ENCODE measurements at regions not wholly inside any gene's neighbourhood (a gene's known extent, or its start where the extent isn't known, plus 50 kb on each side); places are given as distances from the start of the nearest gene placed in this dataset.

DNA sequence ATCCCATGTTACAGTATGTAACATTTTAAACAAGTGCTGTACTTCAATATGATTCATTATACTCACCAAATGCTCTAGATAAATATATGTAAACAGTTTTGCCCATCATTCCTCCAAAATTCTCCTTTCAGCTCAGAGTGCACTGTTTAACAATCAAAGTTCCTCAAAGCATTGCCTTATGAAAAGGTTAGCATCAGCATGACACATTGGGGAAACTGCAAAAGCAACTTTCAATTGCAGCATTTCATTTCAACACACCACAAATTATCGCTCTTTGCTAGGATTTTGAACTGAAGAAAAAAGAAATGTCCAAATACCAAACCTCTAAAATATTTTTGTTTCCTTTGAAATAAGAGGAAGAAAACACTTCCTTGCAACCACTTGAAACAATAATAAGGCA lies 413.2 kb downstream of the FLRT2 start:
- Mint-ChIP-seq H3K27me3 (ENCODE audit: low read depth, poor library complexity) (no peaks in the 10 kb centered on the region), H3K27ac (no peak overlapping the region), H3K4me3 (no peak overlapping the region), H3K4me1 (no peaks in the 10 kb centered on the region), H3K9me3 (peaks cover 10% of the 10 kb centered on the region), H3K36me3 (ENCODE audit: low read depth) (peaks cover under 1% of the 10 kb centered on the region)
- TF ChIP-seq, protein P1, sequence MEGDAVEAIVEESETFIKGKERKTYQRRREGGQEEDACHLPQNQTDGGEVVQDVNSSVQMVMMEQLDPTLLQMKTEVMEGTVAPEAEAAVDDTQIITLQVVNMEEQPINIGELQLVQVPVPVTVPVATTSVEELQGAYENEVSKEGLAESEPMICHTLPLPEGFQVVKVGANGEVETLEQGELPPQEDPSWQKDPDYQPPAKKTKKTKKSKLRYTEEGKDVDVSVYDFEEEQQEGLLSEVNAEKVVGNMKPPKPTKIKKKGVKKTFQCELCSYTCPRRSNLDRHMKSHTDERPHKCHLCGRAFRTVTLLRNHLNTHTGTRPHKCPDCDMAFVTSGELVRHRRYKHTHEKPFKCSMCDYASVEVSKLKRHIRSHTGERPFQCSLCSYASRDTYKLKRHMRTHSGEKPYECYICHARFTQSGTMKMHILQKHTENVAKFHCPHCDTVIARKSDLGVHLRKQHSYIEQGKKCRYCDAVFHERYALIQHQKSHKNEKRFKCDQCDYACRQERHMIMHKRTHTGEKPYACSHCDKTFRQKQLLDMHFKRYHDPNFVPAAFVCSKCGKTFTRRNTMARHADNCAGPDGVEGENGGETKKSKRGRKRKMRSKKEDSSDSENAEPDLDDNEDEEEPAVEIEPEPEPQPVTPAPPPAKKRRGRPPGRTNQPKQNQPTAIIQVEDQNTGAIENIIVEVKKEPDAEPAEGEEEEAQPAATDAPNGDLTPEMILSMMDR (IDR thresholded peaks at IDR 0.05) = no peak
- no peak for DNase-seq

DNA sequence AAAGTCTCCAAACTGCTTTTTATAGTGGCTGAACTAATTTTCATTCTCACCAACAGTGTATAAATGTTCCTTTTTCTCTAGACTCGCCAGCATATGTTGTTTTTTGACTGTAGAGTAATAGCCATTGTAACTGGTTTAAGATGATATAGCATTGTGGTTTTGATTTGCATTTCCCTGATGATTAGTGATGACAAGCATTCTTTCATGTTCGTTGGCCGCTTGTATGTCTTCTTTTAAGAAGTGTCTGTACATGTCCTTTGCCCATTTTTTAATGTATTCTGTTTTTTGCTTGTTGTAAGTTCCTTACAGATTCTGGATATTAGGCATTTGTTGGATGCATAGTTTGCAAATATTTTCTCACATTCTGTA lies 404.9 kb downstream of the FLRT2 start:
- no peaks in the 10 kb centered on the region for H3K27me3 Mint-ChIP-seq (ENCODE audit: low read depth, poor library complexity)
- H3K4me1 Mint-ChIP-seq = no peaks in the 10 kb centered on the region
- H3K9me3 Mint-ChIP-seq = peaks cover 17% of the 10 kb centered on the region
- H3K4me3 Mint-ChIP-seq = no peak overlapping the region
- no peak for DNase-seq
- peaks cover 7% of the 10 kb centered on the region for H3K36me3 Mint-ChIP-seq (ENCODE audit: low read depth)
- H3K27ac Mint-ChIP-seq = no peak overlapping the region
- TF ChIP-seq, protein P1 (IDR thresholded peaks at IDR 0.05) = no peak

DNA sequence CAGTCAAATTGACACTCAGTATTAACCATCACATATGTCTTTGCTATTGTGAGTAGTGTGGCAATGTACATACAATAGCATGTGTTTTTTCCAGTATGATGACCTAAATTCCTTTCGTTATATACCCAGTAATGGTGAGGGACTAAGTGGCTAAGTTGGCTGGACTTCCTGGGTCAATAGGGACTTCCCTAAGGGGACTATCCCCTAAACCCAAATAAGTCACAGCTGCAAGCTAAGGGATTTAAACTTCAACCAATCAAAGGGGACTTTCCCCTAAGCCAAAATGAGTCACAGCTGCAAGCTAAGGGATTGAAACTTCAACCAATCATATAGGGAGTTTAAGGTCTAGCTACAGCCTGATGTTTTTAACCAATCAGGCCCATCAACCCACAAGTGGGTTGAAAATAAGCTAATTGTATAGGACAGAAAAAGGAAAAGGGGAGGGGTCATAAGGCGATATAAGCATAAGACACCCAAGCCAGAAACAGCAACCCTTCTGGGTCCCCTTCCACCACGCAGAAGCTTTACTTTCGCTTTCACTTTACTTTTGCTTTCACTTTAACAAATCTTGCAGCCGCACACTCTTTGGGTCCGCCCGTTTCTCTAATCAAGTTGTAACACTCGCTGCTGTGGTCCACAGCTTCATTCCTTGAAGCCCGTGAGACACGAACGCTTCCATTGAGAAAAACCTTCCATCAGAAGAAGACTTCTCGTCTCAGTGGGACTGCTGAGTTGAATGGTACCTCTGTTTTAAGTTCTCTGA lies 404.4 kb downstream of the FLRT2 start:
- Mint-ChIP-seq H3K27me3 (ENCODE audit: low read depth, poor library complexity) (no peaks in the 10 kb centered on the region), H3K4me3 (no peak overlapping the region), H3K27ac (no peak overlapping the region), H3K36me3 (ENCODE audit: low read depth) (peaks cover 7% of the 10 kb centered on the region), H3K4me1 (no peaks in the 10 kb centered on the region), H3K9me3 (peaks cover 17% of the 10 kb centered on the region)
- TF ChIP-seq, protein P1 (IDR thresholded peaks at IDR 0.05) = no peak
- no peak for DNase-seq

DNA sequence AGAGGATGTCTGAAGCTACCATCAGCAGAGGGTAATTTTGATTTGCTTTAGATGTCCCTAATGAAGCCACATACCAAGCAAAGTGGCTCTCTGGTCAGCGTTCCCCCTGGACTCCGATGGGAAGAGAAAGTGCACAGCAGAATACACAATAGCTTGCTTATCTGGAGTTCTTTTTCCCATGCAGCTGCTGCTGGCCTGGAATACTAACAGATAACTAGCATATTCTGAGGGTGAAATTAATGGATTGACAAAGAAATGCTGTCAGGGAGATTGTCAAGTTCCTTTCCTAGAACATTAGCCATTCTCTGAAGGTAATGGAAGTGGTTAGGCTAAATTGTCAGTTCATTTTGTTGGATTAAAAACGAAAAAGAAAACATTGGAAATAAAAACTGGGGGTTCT lies 391.3 kb downstream of the FLRT2 start:
- H3K36me3 Mint-ChIP-seq (ENCODE audit: low read depth) = no peaks in the 10 kb centered on the region
- H3K4me1 Mint-ChIP-seq = no peaks in the 10 kb centered on the region
- no peak for DNase-seq
- no peak overlapping the region for H3K27ac Mint-ChIP-seq
- H3K4me3 Mint-ChIP-seq = no peak overlapping the region
- H3K27me3 Mint-ChIP-seq (ENCODE audit: low read depth, poor library complexity) = peaks cover 3% of the 10 kb centered on the region
- H3K9me3 Mint-ChIP-seq = peaks cover 4% of the 10 kb centered on the region
- TF ChIP-seq, protein P1 (IDR thresholded peaks at IDR 0.05) = no peak

GRCh38 chr14:85917716-85918115 lies 387.8 kb downstream of the FLRT2 start:
- Mint-ChIP-seq H3K27ac (no peak overlapping the region), H3K27me3 (ENCODE audit: low read depth, poor library complexity) (peaks cover 3% of the 10 kb centered on the region), H3K4me1 (no peaks in the 10 kb centered on the region), H3K36me3 (ENCODE audit: low read depth) (peaks cover 10% of the 10 kb centered on the region), H3K9me3 (peaks cover 30% of the 10 kb centered on the region), H3K4me3 (no peak overlapping the region)
- TF ChIP-seq, protein P1 (IDR thresholded peaks at IDR 0.05) = no peak
- no peak for DNase-seq

- DNase-seq = no peak
- Mint-ChIP-seq H3K9me3 (peaks cover 30% of the 10 kb centered on the region), H3K4me3 (no peak overlapping the region), H3K4me1 (no peaks in the 10 kb centered on the region), H3K27me3 (ENCODE audit: low read depth, poor library complexity) (peaks cover 3% of the 10 kb centered on the region), H3K36me3 (ENCODE audit: low read depth) (peaks cover 10% of the 10 kb centered on the region), H3K27ac (peak overlapping the region; percentile 28)
- TF ChIP-seq, protein P1 (IDR thresholded peaks at IDR 0.05) = no peak
Measured at GRCh38 chr14:85915711-85916110, 385.8 kb downstream of the FLRT2 start.

Data from nephron progenitor cell (in vitro differentiated cells).